Right ventricle myocardium superior (tissue), 1 donor: ENCODE measurements at regions not wholly inside any gene's neighbourhood (a gene's known extent, or its start where the extent isn't known, plus 50 kb on each side); places are given as distances from the start of the nearest gene placed in this dataset.
"Not testable (repeated sequence)": the region's sequence is repeated elsewhere in the genome, so short reads cannot be mapped to it uniquely, and the experiment has no call there.

Source experiments
- ATAC-seq: fragments of 200-7000 bp; cut with Tn5 transposase; one replicate; pipeline ENCODE4 v1.9.1; 2020; ENCODE audit warnings: mild to moderate bottlenecking; ENCODE audit not compliant: poor library complexity
- DNase-seq: peaks from one replicate; pipeline ENCODE4 v3.0.0-alpha.2; 2020
- intact Hi-C: fragments of 100-400 bp; cut with DNase I; formaldehyde crosslinking; loops from one replicate; pipeline ENCODE4 v1.11.2; 2022
- donor health status: DM: no; HTN: yes; CAD: no; lungs with severe emphysema.

- DNase-seq, ATAC-seq, intact Hi-C loops: not testable (repeated sequence)
Observed at GRCh38 chr16:29111901-29112680, 127.2 kb downstream of the LAT start.

GRCh38 chr16:29111421-29111820 lies 126.6 kb downstream of the LAT start:
- DNase-seq, result no peak

GRCh38 chr16:29108625-29109169 lies 123.8 kb downstream of the LAT start:
- ATAC-seq, result peak; percentile 50
- DNase-seq, intact Hi-C loops: not testable (repeated sequence)

More at GRCh38 chr16:29111421-29111820, 126.6 kb downstream of the LAT start:
- peak; percentile 39 for ATAC-seq
- intact Hi-C loops, result no loop called here

- DNase-seq, result no peak
- intact Hi-C loops, result no loop called here
Observed at GRCh38 chr16:29107299-29107698, 122.4 kb downstream of the LAT start.

GRCh38 chr16:29106259-29106908 lies 121.5 kb downstream of the LAT start:
- ATAC-seq, DNase-seq, intact Hi-C loops: not testable (repeated sequence)

More at GRCh38 chr16:29107299-29107698, 122.4 kb downstream of the LAT start:
- ATAC-seq, result no peak

GRCh38 chr16:29104600-29104999 lies 119.7 kb downstream of the LAT start:
- intact Hi-C loops, DNase-seq, ATAC-seq: not testable (repeated sequence)

GRCh38 chr16:29097965-29098364 lies 113.1 kb downstream of the LAT start:
- ATAC-seq, DNase-seq, intact Hi-C loops: not testable (repeated sequence)

GRCh38 chr16:29094729-29095624 lies 110.1 kb downstream of the LAT start:
- ATAC-seq, result peak; percentile 88

GRCh38 chr16:29094325-29094724 lies 109.5 kb downstream of the LAT start:
- intact Hi-C loops, ATAC-seq, DNase-seq: not testable (repeated sequence)

More at GRCh38 chr16:29094729-29095624, 110.1 kb downstream of the LAT start:
- intact Hi-C loops, DNase-seq: not testable (repeated sequence)

- intact Hi-C loops, ATAC-seq, DNase-seq: not testable (repeated sequence)
Observed at GRCh38 chr16:29089679-29090078, 104.8 kb downstream of the LAT start.

GRCh38 chr16:29087673-29088072 lies 102.8 kb downstream of the LAT start:
- intact Hi-C loops, DNase-seq, ATAC-seq: not testable (repeated sequence)

- ATAC-seq, result peak; percentile 87
Observed at GRCh38 chr16:29081829-29082639, 97.2 kb downstream of the LAT start.

GRCh38 chr16:29074554-29075402 lies 89.9 kb downstream of the LAT start:
- intact Hi-C loops, result not testable (repeated sequence)
- peak; percentile 98 for ATAC-seq
- peak; percentile 57 for DNase-seq

More at GRCh38 chr16:29081829-29082639, 97.2 kb downstream of the LAT start:
- peak; percentile 57 for DNase-seq
- intact Hi-C loops, result not testable (repeated sequence)

GRCh38 chr16:29062235-29062634 lies 77.4 kb downstream of the LAT start:
- intact Hi-C loops, ATAC-seq, DNase-seq: not testable (repeated sequence)

- ATAC-seq, intact Hi-C loops: not testable (repeated sequence)
Observed at GRCh38 chr16:29061467-29061921, 76.6 kb downstream of the LAT start.

GRCh38 chr16:29060022-29060810 lies 75.4 kb downstream of the LAT start:
- ATAC-seq, intact Hi-C loops, DNase-seq: not testable (repeated sequence)

More at GRCh38 chr16:29061467-29061921, 76.6 kb downstream of the LAT start:
- not testable (repeated sequence) for DNase-seq
